GM12878 (cell line): ENCODE measurements at regions not wholly inside any gene's neighbourhood (a gene's known extent, or its start where the extent isn't known, plus 50 kb on each side); places are given as distances from the start of the nearest gene placed in this dataset.

Experiments used
- ATAC-seq: fragments of 200-7000 bp; cut with Tn5 transposase; 3 replicates; pipeline ENCODE4 v1.9.1; 2020; ENCODE audit warnings: mild to moderate bottlenecking, moderate library complexity
- BruUV-seq: library from RNA; stranded (reverse); fragments of 400-500 nt; replicated peaks from 2 replicates; lab custom pipeline; 2021; lab: Mats Ljungman, UMichigan
- CTCF ChIA-PET: fragments of 300-600 bp; sonication (Branson Sonifier 250); formaldehyde crosslinking; extraction: SDS; loops from one replicate; lab custom pipeline; 2021; ENCODE audit warnings: inconsistent platforms; lab: Yijun Ruan, JAX
- POLR2A ChIA-PET: fragments of 350-600 bp; formaldehyde crosslinking; extraction: SDS; loops from one replicate; lab custom pipeline; 2021; ENCODE audit warnings: inconsistent platforms; lab: Charles Lee
- RAD21 ChIA-PET: fragments of 300-600 bp; sonication (Branson Sonifier 250); formaldehyde crosslinking; loops from one replicate; lab custom pipeline; 2023; ENCODE audit warnings: antibody characterized with exemption; ENCODE audit not compliant: unreplicated experiment; lab: Charles Lee
- SMC1A ChIA-PET: fragments of 300-600 bp; sonication (Branson Sonifier 250); formaldehyde crosslinking; loops from one replicate; lab custom pipeline; 2023; ENCODE audit not compliant: unreplicated experiment, uncharacterized antibody; lab: Charles Lee
- DNase-seq: peaks from one replicate; pipeline ENCODE4 v3.0.0-alpha.2; 2011; ENCODE audit warnings: low read depth, low spot score
- FAIRE-seq: peaks from 3 replicates; lab custom pipeline; 2011; peaks lifted over from hg19 to GRCh38; lab: Jason Lieb, UNC
- H2AFZ ChIP-seq: 2 replicates; pipeline ENCODE4 v1.6.0; 2011; ENCODE audit warnings: low read depth, low read length, control low read depth; ENCODE audit not compliant: control insufficient read depth
- H3K27ac ChIP-seq: 2 replicates; pipeline ENCODE4 v1.5.1; 2011; ENCODE audit warnings: control low read depth; ENCODE audit not compliant: control insufficient read depth, insufficient read depth
- H3K27me3 ChIP-seq, 2 experiments: replicated peaks in 1 of 2; 2 replicates each; pipeline versions ENCODE4 v1.6.0 to v1.6.1; 2011; ENCODE audit warnings: low read length in 1 of 2; ENCODE audit not compliant: control insufficient read depth in 2 of 2, insufficient read depth in 2 of 2
- H3K36me3 ChIP-seq, 2 experiments: 2 replicates each; pipeline ENCODE4 v1.5.1; 2011; ENCODE audit warnings: low read length in 1 of 2; ENCODE audit not compliant: control insufficient read depth in 2 of 2, insufficient read depth in 2 of 2
- H3K4me1 ChIP-seq: 2 replicates; pipeline ENCODE4 v1.6.1; 2011; ENCODE audit warnings: mild to moderate bottlenecking, low read length, moderate library complexity, mixed read lengths; ENCODE audit not compliant: control insufficient read depth, insufficient read depth
- H3K4me2 ChIP-seq: 2 replicates; pipeline ENCODE4 v1.6.0; 2011; ENCODE audit warnings: control low read depth; ENCODE audit not compliant: control insufficient read depth, insufficient read depth
- H3K4me3 ChIP-seq: fragments of 200-600 bp; sonication (generic); 2 replicates; pipeline ENCODE4 v1.5.1; 2016
- H3K79me2 ChIP-seq: 2 replicates; pipeline ENCODE4 v1.6.0; 2011; ENCODE audit warnings: low read length; ENCODE audit not compliant: control insufficient read depth, insufficient read depth
- H3K9ac ChIP-seq: 2 replicates; pipeline ENCODE4 v1.8.0; 2011; ENCODE audit warnings: low read length, control low read depth, mixed read lengths; ENCODE audit not compliant: control insufficient read depth, insufficient read depth
- H3K9me3 ChIP-seq: replicated peaks from 3 replicates; pipeline ENCODE4 v1.5.1; 2011; ENCODE audit warnings: mild to moderate bottlenecking, low read length; ENCODE audit not compliant: control insufficient read depth, insufficient read depth
- H4K20me1 ChIP-seq: 2 replicates; pipeline ENCODE4 v1.6.0; 2011; ENCODE audit not compliant: control insufficient read depth, insufficient read depth
- ATF3 ChIP-seq: IDR thresholded peaks from 2 replicates; pipeline ENCODE4 v1.6.1; 2011; ENCODE audit warnings: low read depth, mild to moderate bottlenecking, low read length, moderate library complexity, borderline replicate concordance; ENCODE audit errors: extremely low read depth
- BCL3 ChIP-seq: IDR thresholded peaks from 2 replicates; pipeline ENCODE4 v1.6.1; 2011; ENCODE audit warnings: borderline replicate concordance, low read depth, mild to moderate bottlenecking, moderate library complexity, low read length; ENCODE audit not compliant: insufficient read depth, poor library complexity, severe bottlenecking
- CHD1 ChIP-seq: IDR thresholded peaks from 2 replicates; pipeline ENCODE4 v1.6.1; 2012; ENCODE audit warnings: low read depth, low read length, improper control_type of control experiment
- EZH2 ChIP-seq: IDR thresholded peaks from 2 replicates; pipeline ENCODE4 v1.6.1; 2012; ENCODE audit warnings: low read depth, mild to moderate bottlenecking, control low read depth, inconsistent platforms, low read length, borderline replicate concordance; ENCODE audit not compliant: control insufficient read depth
- HSF1 ChIP-seq: fragments of 150-350 bp; IDR thresholded peaks from 2 replicates; pipeline ENCODE4 v1.6.1; 2014; ENCODE audit warnings: mild to moderate bottlenecking, low read depth, low read length
- IKZF1 ChIP-seq: fragments of 450-650 bp; conservative IDR thresholded peaks from 2 replicates; pipeline ENCODE4 v1.6.1; 2017; ENCODE audit warnings: antibody characterized with exemption, mild to moderate bottlenecking
- MTA2 ChIP-seq: fragments of 450-650 bp; IDR thresholded peaks from 2 replicates; pipeline ENCODE4 v1.6.1; 2016; ENCODE audit warnings: low read depth, mild to moderate bottlenecking, moderate library complexity
- NKRF ChIP-seq: fragments of 450-650 bp; conservative IDR thresholded peaks from 2 replicates; pipeline ENCODE4 v1.6.1; 2017; ENCODE audit warnings: mild to moderate bottlenecking, moderate library complexity
- NR2C1 ChIP-seq: fragments of 450-650 bp; IDR thresholded peaks from 2 replicates; pipeline ENCODE4 v1.6.1; 2017; ENCODE audit warnings: antibody characterized with exemption, mild to moderate bottlenecking, moderate library complexity
- PAX5 ChIP-seq: IDR thresholded peaks from 2 replicates; pipeline ENCODE4 v1.6.1; 2011; ENCODE audit warnings: low read depth, low read length, borderline replicate concordance
- RBBP5 ChIP-seq: fragments of 200-600 bp; sonication (generic); conservative IDR thresholded peaks from 2 replicates; pipeline ENCODE4 v1.6.1; 2016
- RELB ChIP-seq: fragments of 450-650 bp; IDR thresholded peaks from 2 replicates; pipeline ENCODE4 v1.6.1; 2017; ENCODE audit warnings: low read depth, mild to moderate bottlenecking, moderate library complexity
- SIN3A ChIP-seq: IDR thresholded peaks from 2 replicates; pipeline ENCODE4 v1.6.1; 2012; ENCODE audit warnings: low read depth, low read length, improper control_type of control experiment
- SMARCA5 ChIP-seq: fragments of 450-650 bp; IDR thresholded peaks from 2 replicates; pipeline ENCODE4 v1.6.1; 2017; ENCODE audit warnings: mild to moderate bottlenecking
- SP1 ChIP-seq: IDR thresholded peaks from one replicate; pipeline ENCODE4 v1.6.1; 2011; ENCODE audit warnings: low read depth, low read length
- WGBS: methylation state at CpG from one replicate; pipeline ENCODE4 v1.1.6; 2016; ENCODE audit warnings: low lambda C conversion rate; ENCODE audit not compliant: insufficient replicate concordance, insufficient coverage; ENCODE audit errors: missing lambda C conversion rate; 5-methylcytosine and 5-hydroxymethylcytosine counted together
- in situ Hi-C: fragments of 300-500 bp; cut with MboI; formaldehyde crosslinking; loops from 9 replicates; pipeline ENCODE4 v1.14.3; 2018; ENCODE audit warnings: mixed read lengths
- intact Hi-C: fragments of 100-400 bp; cut with micrococcal nuclease; formaldehyde crosslinking; loops from one replicate; pipeline ENCODE4 v1.14.2; 2022; ENCODE audit not compliant: unreplicated experiment

GRCh38 chrX:131703646-131704045 is 159.8 kb downstream of the OR13H1 start:
- no peak overlapping the region for H2AFZ ChIP-seq
- SMC1A ChIA-PET: no interaction called here
- no TSS peak for BruUV-seq
- no peaks in the 10 kb centered on the region for H4K20me1 ChIP-seq
- no peak for DNase-seq
- H3K4me3 ChIP-seq: no peak overlapping the region
- H3K9ac ChIP-seq: no peak overlapping the region
- no peak for ATAC-seq
- FAIRE-seq: no peak
- H3K4me2 ChIP-seq: peak overlapping the region; percentile 54
- H3K36me3 ChIP-seq: no peaks in the 10 kb centered on the region; a peak in 1 of 4 replicates
- no peaks in the 10 kb centered on the region for H3K27me3 ChIP-seq
- H3K79me2 ChIP-seq: no peaks in the 10 kb centered on the region
- H3K27ac ChIP-seq: no peak overlapping the region
- 46% methylated on average over 6 of the region's 6 CpGs for WGBS
- intact Hi-C loops (loop anchor here (1.0 to 2.0 kb wide), 3 partner anchors 44 to 75 kb away; no protein-coding TSS in a partner anchor), in situ Hi-C loops (no loop called here)
- CTCF ChIA-PET: no interaction called here
- H3K4me1 ChIP-seq: no peaks in the 10 kb centered on the region
- TF ChIP-seq IKZF1: no peak
- no peak for TF ChIP-seq SMARCA5
- TF ChIP-seq MTA2: no peak
- TF ChIP-seq HSF1: no peak
- TF ChIP-seq CHD1: no peak
- TF ChIP-seq SIN3A: no peak
- no peak for TF ChIP-seq NKRF
- no peak for TF ChIP-seq BCL3
- TF ChIP-seq PAX5: no peak
- TF ChIP-seq RBBP5: no peak
- TF ChIP-seq EZH2: no peak
- no peak for TF ChIP-seq RELB
- no peak for TF ChIP-seq NR2C1
- TF ChIP-seq ATF3: no peak
- no peak for TF ChIP-seq SP1
- RAD21 ChIA-PET: interaction anchor here (2.2 kb wide), 1 partner anchor 38 kb away, joined by 5 read pairs; no protein-coding TSS in a partner anchor
- POLR2A ChIA-PET: no interaction called here
- no peaks in the 10 kb centered on the region for H3K9me3 ChIP-seq
